ENCODE measurements at regions not wholly inside any gene's neighbourhood (a gene's known extent, or its start where the extent isn't known, plus 50 kb on each side); places are given as distances from the start of the nearest gene placed in this dataset.

- TF ChIP-seq CTCF (IDR thresholded peaks at IDR 0.05; ENCODE audit: low read depth, low read length) (no peak), EZH2phosphoT487 (IDR thresholded peaks at IDR 0.05; ENCODE audit: low read depth) (no peak)
Observed at GRCh38 chr7:153327683-153328082, 568.1 kb downstream of the ACTR3B start.
